ENCODE measurements at regions not wholly inside any gene's neighbourhood (a gene's known extent, or its start where the extent isn't known, plus 50 kb on each side); places are given as distances from the start of the nearest gene placed in this dataset.

- Histone ChIP-seq H3K36me3 (no peaks in the 10 kb centered on the region), H3K9me3 (no peaks in the 10 kb centered on the region), H3K4me1 (peaks cover 0 to 9% of the 10 kb centered on the region in 2 donors), H3K27me3 (no peaks in the 10 kb centered on the region), H3K4me3 (no peak overlapping the region), H3K27ac (no peak overlapping the region)
- DNase-seq (ENCODE audit: low spot score): no peak
- TF ChIP-seq, protein P1, sequence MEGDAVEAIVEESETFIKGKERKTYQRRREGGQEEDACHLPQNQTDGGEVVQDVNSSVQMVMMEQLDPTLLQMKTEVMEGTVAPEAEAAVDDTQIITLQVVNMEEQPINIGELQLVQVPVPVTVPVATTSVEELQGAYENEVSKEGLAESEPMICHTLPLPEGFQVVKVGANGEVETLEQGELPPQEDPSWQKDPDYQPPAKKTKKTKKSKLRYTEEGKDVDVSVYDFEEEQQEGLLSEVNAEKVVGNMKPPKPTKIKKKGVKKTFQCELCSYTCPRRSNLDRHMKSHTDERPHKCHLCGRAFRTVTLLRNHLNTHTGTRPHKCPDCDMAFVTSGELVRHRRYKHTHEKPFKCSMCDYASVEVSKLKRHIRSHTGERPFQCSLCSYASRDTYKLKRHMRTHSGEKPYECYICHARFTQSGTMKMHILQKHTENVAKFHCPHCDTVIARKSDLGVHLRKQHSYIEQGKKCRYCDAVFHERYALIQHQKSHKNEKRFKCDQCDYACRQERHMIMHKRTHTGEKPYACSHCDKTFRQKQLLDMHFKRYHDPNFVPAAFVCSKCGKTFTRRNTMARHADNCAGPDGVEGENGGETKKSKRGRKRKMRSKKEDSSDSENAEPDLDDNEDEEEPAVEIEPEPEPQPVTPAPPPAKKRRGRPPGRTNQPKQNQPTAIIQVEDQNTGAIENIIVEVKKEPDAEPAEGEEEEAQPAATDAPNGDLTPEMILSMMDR (IDR thresholded peaks at IDR 0.05): no peak
These were observed 50.1 kb upstream of the IGFBP5 start for GRCh38 chr2:216745453-216745852.
